ENCODE measurements at regions not wholly inside any gene's neighbourhood (a gene's known extent, or its start where the extent isn't known, plus 50 kb on each side); places are given as distances from the start of the nearest gene placed in this dataset.
"Not testable (repeated sequence)": the region's sequence is repeated elsewhere in the genome, so short reads cannot be mapped to it uniquely, and the experiment has no call there.

DNA sequence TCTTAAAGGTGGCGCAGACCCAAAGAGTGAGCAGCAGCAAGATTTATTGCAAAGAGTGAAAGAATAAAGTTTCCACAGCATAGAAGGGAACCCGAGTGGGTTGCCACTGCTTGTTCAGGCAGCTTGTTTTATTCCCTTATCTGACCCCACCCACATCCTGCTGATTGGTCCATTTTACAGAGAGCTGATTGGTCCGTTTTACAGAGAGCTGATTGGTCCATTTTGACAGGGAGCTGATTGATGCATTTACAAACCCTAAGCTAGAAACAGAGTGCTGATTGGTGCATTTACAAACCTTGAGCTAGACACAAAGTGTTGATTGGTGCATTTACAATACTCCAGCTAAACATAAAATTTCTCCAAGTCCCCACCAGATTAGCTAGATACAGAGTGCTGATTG lies 270.6 kb downstream of the CENPC start:
- TF ChIP-seq EZH2phosphoT487 (IDR thresholded peaks at IDR 0.05; ENCODE audit: insufficient read depth, low read depth); EZH2 (IDR thresholded peaks at IDR 0.05; ENCODE audit: insufficient read depth, poor library complexity, severe bottlenecking): not testable (repeated sequence)

All from GM23248 (cell line).